GM12872 (cell line): ENCODE measurements at regions not wholly inside any gene's neighbourhood (a gene's known extent, or its start where the extent isn't known, plus 50 kb on each side); places are given as distances from the start of the nearest gene placed in this dataset.

ENCODE experiments used
- CTCF ChIP-seq: IDR thresholded peaks from 3 replicates; pipeline ENCODE4 v1.5.1; 2011; ENCODE audit warnings: low read depth, mild to moderate bottlenecking, low read length, moderate library complexity; ENCODE audit not compliant: insufficient read depth

GRCh38 chr17:27385626-27386025 lies 70.6 kb upstream of the KSR1 start:
- no peak for TF ChIP-seq CTCF

DNA sequence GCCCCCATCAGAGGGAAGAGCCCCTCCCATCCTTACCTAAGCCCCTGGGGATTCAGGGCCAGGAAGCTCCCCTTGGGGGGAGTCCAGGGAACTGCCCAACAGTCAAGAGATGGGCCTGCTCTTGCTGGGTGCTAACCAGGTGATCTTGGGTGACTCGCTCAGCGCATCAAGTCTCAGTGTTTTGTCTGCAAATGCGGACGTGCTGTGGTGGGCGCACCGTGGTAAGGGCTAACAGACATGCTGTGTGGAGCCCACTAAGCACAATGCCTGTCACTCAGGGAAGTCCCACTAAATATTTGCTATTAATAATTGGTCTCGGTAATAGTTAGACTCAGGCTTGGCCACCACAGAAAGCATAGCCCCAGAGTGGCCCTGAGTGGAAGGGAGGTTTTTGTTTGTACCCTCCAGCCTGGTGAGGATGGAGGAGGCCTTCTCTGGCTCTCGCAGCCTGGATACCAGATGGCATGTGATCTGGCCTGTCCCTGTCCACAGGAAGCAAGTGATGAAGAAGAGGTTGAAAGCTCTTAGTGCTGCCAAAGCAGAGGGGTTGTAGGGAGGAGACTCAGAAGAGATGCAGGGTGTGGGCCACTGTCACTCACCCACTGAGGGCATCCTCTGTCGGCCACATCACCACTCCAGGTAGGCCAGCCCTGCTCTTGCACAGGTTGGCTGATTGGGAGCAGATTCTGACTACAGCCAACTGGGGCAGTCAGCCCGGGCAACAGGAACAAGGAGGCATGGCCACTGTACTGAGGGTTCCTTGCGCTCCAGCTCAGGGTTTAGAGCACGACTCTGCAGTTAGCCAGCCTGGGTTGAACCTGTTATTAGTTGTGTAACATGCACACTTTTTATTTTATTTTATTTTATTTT lies 69.8 kb upstream of the KSR1 start:
- TF ChIP-seq CTCF = no peak

GRCh38 chr17:27389542-27390140 lies 66.6 kb upstream of the KSR1 start:
- TF ChIP-seq CTCF = no peak

DNA sequence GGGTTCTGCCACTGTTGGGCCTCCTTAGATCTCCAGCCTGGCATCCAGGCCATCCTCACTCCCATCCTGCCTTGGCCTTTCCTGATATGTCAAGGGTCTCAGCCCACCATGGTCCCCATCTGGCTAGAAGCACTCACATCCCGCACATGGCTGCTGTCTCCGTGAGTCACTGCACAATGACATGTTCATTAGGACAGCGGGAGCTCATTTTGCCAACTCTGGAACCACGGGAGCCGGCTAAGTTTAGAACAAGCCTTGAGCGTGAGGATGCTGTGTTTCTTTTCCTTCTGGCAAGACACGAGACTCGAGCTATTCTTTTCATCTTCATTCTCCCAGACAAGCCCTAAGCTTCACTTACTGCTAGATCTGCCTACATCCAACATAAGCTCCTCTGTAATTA lies 65.7 kb upstream of the KSR1 start:
- no peak for TF ChIP-seq CTCF

- no peak for TF ChIP-seq CTCF
These were observed 64.8 kb upstream of the KSR1 start for GRCh38 chr17:27391427-27391826.

GRCh38 chr17:27396045-27396444 lies 60.2 kb upstream of the KSR1 start:
- no peak for TF ChIP-seq CTCF

GRCh38 chr17:27396941-27397340 lies 59.3 kb upstream of the KSR1 start:
- no peak for TF ChIP-seq CTCF
